ENCODE measurements at regions not wholly inside any gene's neighbourhood (a gene's known extent, or its start where the extent isn't known, plus 50 kb on each side); places are given as distances from the start of the nearest gene placed in this dataset.

DNA sequence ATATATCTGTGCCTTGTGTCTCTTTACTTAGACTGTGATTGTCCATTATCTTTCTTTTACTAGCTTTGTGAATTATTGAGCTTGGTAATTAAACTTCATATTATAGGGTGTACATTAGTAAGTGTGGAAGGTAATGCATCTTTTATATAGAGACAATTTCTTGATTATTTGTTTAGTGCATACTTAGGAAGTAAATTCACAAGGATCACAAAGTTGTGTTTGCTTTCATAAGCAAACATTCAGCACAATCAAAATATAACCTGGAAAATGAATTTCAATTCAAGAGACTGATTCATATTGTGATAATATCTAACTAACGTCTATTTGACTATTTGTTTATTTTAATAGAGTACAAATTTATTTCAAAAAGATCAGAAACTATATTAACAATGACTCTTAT is 749.9 kb upstream of the NUDT12 start:
- intact Hi-C loops (cut with DNase I, micrococcal nuclease) = no loop called here
- H3K4me1 Mint-ChIP-seq = no peaks in the 10 kb centered on the region

DNA sequence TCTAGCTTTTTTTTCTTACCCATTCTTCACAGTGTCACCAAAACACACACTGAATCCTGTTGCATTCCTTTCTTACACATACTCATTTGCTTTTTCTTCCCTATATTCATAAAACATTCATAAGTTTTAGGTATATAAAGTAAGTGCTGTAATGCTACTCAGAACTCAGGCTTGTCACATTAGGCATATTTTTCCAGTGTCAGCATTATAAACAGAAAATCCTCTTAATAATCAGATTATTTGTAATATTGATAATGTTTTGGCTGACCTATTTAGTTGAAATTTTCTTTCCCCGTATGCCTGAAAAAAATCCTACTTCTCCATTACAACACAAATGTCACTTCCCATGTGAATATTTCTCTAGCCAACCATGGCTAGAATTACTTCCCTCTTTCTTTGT is 743.0 kb upstream of the NUDT12 start:
- DNase-seq = no peak
- Mint-ChIP-seq H3K4me3 (no peak overlapping the region), H3K27me3 (no peaks in the 10 kb centered on the region), H3K4me1 (no peaks in the 10 kb centered on the region), H3K9me3 (ENCODE audit: low read depth) (peaks cover 2% of the 10 kb centered on the region), H3K27ac (no peak overlapping the region), H3K36me3 (ENCODE audit: low read depth) (no peaks in the 10 kb centered on the region)
- ChIA-PET CTCF (no interaction called here), POLR2A (no interaction called here)
- intact Hi-C loops (cut with DNase I, micrococcal nuclease) = no loop called here
- no peak for ATAC-seq

More for the DNA sequence above, 749.9 kb upstream of the NUDT12 start:
- no peak for DNase-seq
- Mint-ChIP-seq H3K27ac (no peak overlapping the region), H3K27me3 (no peaks in the 10 kb centered on the region), H3K36me3 (ENCODE audit: low read depth) (no peaks in the 10 kb centered on the region), H3K9me3 (ENCODE audit: low read depth) (peaks cover 2% of the 10 kb centered on the region), H3K4me3 (no peak overlapping the region)
- ChIA-PET CTCF (no interaction called here), POLR2A (no interaction called here)
- ATAC-seq = no peak

DNA sequence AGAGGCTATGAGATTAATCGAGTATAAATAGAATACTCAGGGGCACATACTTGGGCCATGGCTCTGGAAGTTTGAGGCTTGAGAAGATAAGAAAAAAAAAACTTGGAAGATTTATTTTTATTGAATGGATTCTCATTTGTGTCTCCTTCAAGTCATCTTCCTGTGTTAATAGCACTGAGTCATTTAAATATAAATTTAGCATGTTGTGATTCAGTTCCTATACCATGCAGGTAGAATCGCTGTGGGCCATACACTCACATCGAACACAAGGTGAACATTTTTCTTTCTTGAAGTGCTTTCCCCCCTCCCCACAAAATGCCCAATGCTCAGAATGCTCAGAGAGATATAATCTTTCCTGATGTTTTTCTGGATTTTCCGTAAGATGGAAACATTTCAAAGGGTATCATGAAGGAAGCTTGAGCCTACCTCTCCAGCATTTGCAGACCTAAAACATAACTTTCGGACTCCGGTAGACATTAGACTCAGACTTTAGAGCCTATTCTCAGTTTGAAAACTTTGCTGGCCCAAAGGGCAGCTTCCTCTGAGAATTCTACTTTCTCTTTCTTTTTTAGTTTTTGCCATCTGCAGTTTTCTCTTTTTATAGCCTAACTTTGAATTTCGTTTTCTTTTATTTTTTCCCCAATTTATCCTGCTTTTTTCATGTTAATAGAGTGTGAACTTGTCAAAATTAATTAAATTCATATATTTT is 737.6 kb upstream of the NUDT12 start:
- H3K27ac Mint-ChIP-seq = no peak overlapping the region
- ATAC-seq (no peak), DNase-seq (no peak)
- H3K36me3 Mint-ChIP-seq (ENCODE audit: low read depth) = no peaks in the 10 kb centered on the region
- H3K4me3 Mint-ChIP-seq = no peak overlapping the region
- POLR2A ChIA-PET = no interaction called here
- intact Hi-C loops (cut with DNase I, micrococcal nuclease) = no loop called here
- peaks cover 2% of the 10 kb centered on the region for H3K9me3 Mint-ChIP-seq (ENCODE audit: low read depth)
- no peaks in the 10 kb centered on the region for H3K27me3 Mint-ChIP-seq
- H3K4me1 Mint-ChIP-seq = no peaks in the 10 kb centered on the region
- CTCF ChIA-PET = no interaction called here

DNA sequence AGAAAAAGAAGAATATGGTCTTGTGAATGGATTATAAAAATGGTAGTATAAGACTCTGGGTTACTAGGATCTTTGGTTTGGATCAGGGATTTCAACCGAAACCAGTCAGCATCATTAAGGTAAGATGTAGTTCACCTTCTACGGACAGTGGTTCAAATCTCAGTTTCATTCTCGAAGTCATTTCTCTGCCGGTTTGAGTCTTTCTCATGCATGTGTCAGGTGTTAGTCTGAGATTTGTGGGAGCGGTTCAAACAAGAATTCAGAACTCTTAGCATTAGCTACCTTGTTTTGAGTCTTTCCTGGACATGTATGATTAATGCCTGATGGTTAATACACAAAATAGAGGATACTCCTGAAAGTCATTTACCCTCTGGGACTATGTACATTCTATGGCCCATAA is 735.9 kb upstream of the NUDT12 start:
- Mint-ChIP-seq H3K4me1 (no peaks in the 10 kb centered on the region), H3K27me3 (no peaks in the 10 kb centered on the region), H3K27ac (no peak overlapping the region), H3K4me3 (no peak overlapping the region), H3K9me3 (ENCODE audit: low read depth) (peaks cover 2% of the 10 kb centered on the region), H3K36me3 (ENCODE audit: low read depth) (no peaks in the 10 kb centered on the region)
- ATAC-seq (no peak), DNase-seq (no peak)
- ChIA-PET POLR2A (no interaction called here), CTCF (no interaction called here)
- intact Hi-C loops (cut with DNase I, micrococcal nuclease) = no loop called here

DNA sequence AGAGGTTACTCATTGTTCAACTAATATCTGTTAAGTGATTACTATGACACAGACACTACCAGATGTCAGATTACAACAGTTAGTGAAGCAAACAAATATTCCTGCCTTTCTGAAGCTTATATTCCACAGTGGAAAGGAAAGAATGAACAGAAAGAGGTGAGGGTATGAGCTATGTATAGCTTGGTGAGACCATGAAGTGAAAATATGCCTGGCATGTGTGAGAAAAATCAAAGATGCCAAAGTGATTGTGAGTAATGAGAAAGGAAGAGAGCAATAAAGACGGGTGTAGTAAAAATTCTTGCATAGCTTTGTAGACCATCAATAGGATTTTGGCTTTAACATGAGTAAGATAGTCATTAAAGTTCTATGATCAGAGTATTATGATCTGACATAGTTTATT is 734.5 kb upstream of the NUDT12 start:
- H3K9me3 Mint-ChIP-seq (ENCODE audit: low read depth) = peaks cover 3% of the 10 kb centered on the region
- ATAC-seq (no peak), DNase-seq (no peak)
- CTCF ChIA-PET = no interaction called here
- POLR2A ChIA-PET = no interaction called here
- no peaks in the 10 kb centered on the region for H3K36me3 Mint-ChIP-seq (ENCODE audit: low read depth)
- H3K4me3 Mint-ChIP-seq = no peak overlapping the region
- H3K27me3 Mint-ChIP-seq = no peaks in the 10 kb centered on the region
- H3K4me1 Mint-ChIP-seq = no peaks in the 10 kb centered on the region
- intact Hi-C loops (cut with DNase I, micrococcal nuclease) = no loop called here
- no peak overlapping the region for H3K27ac Mint-ChIP-seq

DNA sequence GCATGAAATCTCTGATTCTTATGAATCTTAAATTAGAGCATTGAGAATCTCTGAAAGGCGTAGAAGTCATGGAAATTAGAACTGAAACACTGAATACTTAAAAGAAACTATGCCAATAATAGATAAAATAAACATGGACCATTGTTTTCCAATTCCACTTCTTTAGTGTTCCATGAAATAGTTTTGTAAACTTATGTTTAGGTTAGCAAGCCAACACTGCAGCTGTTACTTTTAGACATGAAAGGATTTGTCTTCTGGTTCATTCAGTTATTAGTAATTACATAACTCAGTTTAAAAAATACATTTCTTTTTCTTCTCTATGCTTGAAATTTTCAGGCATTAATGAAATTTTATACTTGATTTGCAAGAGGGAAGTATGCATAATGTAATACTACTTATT is 733.4 kb upstream of the NUDT12 start:
- POLR2A ChIA-PET = no interaction called here
- ATAC-seq (no peak), DNase-seq (no peak)
- intact Hi-C loops (cut with DNase I, micrococcal nuclease) = no loop called here
- Mint-ChIP-seq H3K4me3 (no peak overlapping the region), H3K4me1 (no peaks in the 10 kb centered on the region), H3K27me3 (no peaks in the 10 kb centered on the region), H3K36me3 (ENCODE audit: low read depth) (no peaks in the 10 kb centered on the region), H3K9me3 (ENCODE audit: low read depth) (peaks cover 8% of the 10 kb centered on the region), H3K27ac (no peak overlapping the region)
- CTCF ChIA-PET = no interaction called here

DNA sequence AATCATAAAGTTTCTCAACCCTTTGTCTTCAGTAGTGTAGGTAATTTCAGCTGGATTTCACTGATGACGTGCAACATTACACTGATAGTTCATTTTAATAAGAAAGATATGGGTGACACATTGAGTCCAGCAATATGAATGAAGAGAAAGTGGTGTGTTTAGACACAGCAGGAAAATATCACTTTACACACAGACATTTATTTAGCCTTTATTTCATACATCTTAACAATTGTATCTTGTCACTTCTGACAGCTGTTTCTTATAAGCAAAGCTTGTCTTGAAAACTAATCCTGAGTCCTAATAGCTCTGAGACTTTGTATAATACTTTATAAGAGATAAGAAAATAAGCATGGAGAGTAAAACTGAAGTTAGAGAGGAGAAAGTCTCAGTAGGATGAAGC is 720.5 kb upstream of the NUDT12 start:
- CTCF ChIA-PET = no interaction called here
- Mint-ChIP-seq H3K27me3 (no peaks in the 10 kb centered on the region), H3K36me3 (ENCODE audit: low read depth) (no peaks in the 10 kb centered on the region), H3K27ac (no peak overlapping the region), H3K4me1 (no peaks in the 10 kb centered on the region), H3K4me3 (no peak overlapping the region), H3K9me3 (ENCODE audit: low read depth) (peaks cover 7% of the 10 kb centered on the region)
- intact Hi-C loops (cut with DNase I, micrococcal nuclease) = no loop called here
- ATAC-seq (no peak), DNase-seq (no peak)
- POLR2A ChIA-PET = no interaction called here

DNA sequence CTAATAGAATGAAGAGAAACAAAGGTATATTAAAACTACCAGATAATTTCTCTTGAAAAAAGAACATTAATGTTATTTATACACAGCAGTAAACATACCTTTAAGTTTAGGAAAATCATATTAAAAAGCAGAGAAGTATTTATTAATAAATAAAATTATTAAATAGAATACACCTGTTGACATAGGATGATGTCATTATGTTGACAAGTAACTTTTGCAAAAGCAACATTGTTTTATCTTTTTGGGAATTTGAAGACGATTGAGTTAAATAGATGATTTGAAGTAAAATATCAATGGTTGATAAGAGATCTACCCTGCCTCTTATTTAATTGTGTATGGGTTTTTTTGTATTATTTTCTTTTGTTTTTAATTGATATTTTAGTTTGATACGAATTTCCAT is 711.1 kb upstream of the NUDT12 start:
- H3K4me3 Mint-ChIP-seq = no peak overlapping the region
- ChIA-PET CTCF (no interaction called here), POLR2A (no interaction called here)
- H3K36me3 Mint-ChIP-seq (ENCODE audit: low read depth) = no peaks in the 10 kb centered on the region
- no peak for ATAC-seq
- no peak for DNase-seq
- no peaks in the 10 kb centered on the region for H3K4me1 Mint-ChIP-seq
- peaks cover 9% of the 10 kb centered on the region for H3K9me3 Mint-ChIP-seq (ENCODE audit: low read depth)
- no peak overlapping the region for H3K27ac Mint-ChIP-seq
- no peaks in the 10 kb centered on the region for H3K27me3 Mint-ChIP-seq
- intact Hi-C loops (cut with DNase I, micrococcal nuclease) = no loop called here

DNA sequence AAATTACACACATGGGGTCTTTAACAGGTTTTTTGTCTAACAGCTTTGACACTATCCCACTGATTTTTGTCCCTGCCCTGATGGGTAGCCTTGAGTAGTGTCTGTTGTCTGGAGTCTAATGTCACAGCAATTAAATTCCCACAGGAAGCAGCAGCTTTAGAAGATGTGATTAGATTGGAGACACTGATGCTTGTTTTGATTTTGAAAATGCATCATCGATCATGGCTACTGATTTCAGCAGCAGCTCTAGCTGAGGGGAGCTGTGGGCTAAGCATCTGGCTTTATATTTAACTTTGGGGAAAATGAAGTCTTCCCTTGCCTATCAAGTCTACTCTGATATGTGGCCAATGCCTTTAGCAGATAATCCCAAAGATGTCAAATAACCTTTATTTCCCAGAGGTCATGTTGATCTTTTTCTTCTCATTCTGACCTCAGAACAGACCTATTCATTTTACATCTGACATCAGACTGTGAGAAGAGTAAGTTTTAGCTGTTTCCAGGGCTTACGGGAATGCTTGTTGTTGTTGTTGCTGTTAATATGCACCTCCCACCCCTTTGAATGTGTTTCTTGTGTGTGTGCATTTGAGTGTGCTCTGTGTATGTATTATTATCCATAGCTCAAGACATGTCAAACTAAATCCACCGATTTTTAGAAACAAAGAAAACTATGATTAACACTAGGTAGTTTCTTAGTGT is 704.9 kb upstream of the NUDT12 start:
- POLR2A ChIA-PET = no interaction called here
- intact Hi-C loops (cut with DNase I, micrococcal nuclease) = no loop called here
- no peak for DNase-seq
- H3K4me1 Mint-ChIP-seq = no peaks in the 10 kb centered on the region
- H3K27ac Mint-ChIP-seq = no peak overlapping the region
- H3K9me3 Mint-ChIP-seq (ENCODE audit: low read depth) = peaks cover 8% of the 10 kb centered on the region
- no peak for ATAC-seq
- H3K27me3 Mint-ChIP-seq = no peaks in the 10 kb centered on the region
- H3K36me3 Mint-ChIP-seq (ENCODE audit: low read depth) = no peaks in the 10 kb centered on the region
- no peak overlapping the region for H3K4me3 Mint-ChIP-seq
- CTCF ChIA-PET = no interaction called here

DNA sequence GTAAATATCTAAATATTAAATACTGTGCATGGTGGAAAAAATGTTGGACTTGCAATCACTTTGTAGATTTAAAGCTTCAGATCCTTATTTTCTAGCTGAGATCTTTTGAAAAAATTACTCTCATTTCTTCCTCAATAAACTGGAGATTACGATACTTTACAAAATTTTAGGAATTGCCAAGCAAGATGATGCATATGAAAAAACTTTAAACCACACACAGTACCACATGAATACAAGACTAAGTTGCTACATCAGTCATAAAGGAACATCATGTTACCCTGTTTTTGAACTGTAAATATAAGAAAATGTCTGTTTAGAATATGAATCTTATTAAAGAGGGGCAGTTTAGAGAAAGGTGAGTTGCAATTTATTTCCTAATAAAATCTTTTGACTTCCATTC is 703.6 kb upstream of the NUDT12 start:
- peaks cover 8% of the 10 kb centered on the region for H3K9me3 Mint-ChIP-seq (ENCODE audit: low read depth)
- H3K4me1 Mint-ChIP-seq = no peaks in the 10 kb centered on the region
- ATAC-seq = no peak
- CTCF ChIA-PET = no interaction called here
- POLR2A ChIA-PET = no interaction called here
- no peak overlapping the region for H3K27ac Mint-ChIP-seq
- H3K27me3 Mint-ChIP-seq = no peaks in the 10 kb centered on the region
- intact Hi-C loops (cut with DNase I, micrococcal nuclease) = no loop called here
- no peak for DNase-seq
- no peaks in the 10 kb centered on the region for H3K36me3 Mint-ChIP-seq (ENCODE audit: low read depth)
- H3K4me3 Mint-ChIP-seq = no peak overlapping the region

DNA sequence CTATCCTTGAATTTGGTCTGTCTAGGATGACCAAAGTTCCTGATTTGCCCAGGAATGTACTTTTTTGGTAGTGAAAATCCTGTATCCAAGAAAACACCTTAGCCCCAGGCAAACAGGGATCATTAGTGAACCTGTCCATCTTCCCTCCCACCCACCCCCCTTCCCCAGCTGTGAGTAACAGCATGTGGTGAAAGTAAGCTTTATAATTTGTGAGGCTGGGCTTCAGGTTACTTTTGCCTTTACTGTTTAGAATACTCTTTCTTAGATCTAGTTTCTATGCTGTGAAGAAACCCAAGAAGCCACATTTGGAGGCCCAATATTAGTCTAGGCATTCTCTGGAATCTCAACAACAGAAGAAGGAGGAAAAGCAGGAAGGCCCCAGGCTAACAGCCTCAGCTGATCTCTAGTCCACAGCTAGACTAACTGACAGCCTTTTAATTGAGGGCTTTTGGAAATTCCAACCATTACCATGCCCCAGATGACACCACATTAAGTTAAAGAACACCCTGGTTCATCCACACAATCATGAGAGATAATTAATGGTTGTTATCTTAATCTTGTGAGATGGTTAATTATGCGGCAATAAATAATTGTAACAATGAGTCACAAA is 703.0 kb upstream of the NUDT12 start:
- ATAC-seq (no peak), DNase-seq (no peak)
- Mint-ChIP-seq H3K4me1 (no peaks in the 10 kb centered on the region), H3K4me3 (no peak overlapping the region), H3K27me3 (no peaks in the 10 kb centered on the region), H3K27ac (no peak overlapping the region), H3K9me3 (ENCODE audit: low read depth) (peaks cover 8% of the 10 kb centered on the region), H3K36me3 (ENCODE audit: low read depth) (no peaks in the 10 kb centered on the region)
- CTCF ChIA-PET = no interaction called here
- intact Hi-C loops (cut with DNase I, micrococcal nuclease) = no loop called here
- POLR2A ChIA-PET = no interaction called here

DNA sequence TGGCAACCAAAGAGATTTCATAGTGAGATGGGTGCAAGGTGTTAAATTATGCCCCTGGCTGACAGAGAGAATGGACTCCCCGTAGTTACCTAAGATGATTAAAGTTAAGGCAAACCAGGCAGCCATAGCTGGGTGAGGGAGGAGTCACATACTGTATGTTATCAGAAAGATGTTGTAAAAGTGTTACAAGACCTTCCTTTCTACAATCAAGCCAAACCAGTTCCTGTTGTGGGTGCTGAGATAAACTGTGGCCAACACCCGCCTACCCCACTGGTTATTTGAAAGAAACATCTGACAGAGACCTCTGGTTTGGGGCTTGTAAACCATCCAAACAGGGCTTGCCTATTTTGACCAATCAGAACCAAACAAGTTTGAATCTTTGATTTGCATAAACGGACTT is 684.7 kb upstream of the NUDT12 start:
- Mint-ChIP-seq H3K9me3 (ENCODE audit: low read depth) (peaks cover 7% of the 10 kb centered on the region), H3K27me3 (no peaks in the 10 kb centered on the region), H3K4me3 (no peak overlapping the region), H3K27ac (no peak overlapping the region), H3K4me1 (no peaks in the 10 kb centered on the region), H3K36me3 (ENCODE audit: low read depth) (no peaks in the 10 kb centered on the region)
- DNase-seq (no peak), ATAC-seq (no peak)
- CTCF ChIA-PET = no interaction called here
- POLR2A ChIA-PET = no interaction called here
- intact Hi-C loops (cut with DNase I, micrococcal nuclease) = no loop called here
